ENCODE measurements at regions not wholly inside any gene's neighbourhood (a gene's known extent, or its start where the extent isn't known, plus 50 kb on each side); places are given as distances from the start of the nearest gene placed in this dataset.

GRCh38 chr9:38284588-38285051 lies 107.9 kb upstream of the ALDH1B1 start:
- DNase-seq = no peak

DNA sequence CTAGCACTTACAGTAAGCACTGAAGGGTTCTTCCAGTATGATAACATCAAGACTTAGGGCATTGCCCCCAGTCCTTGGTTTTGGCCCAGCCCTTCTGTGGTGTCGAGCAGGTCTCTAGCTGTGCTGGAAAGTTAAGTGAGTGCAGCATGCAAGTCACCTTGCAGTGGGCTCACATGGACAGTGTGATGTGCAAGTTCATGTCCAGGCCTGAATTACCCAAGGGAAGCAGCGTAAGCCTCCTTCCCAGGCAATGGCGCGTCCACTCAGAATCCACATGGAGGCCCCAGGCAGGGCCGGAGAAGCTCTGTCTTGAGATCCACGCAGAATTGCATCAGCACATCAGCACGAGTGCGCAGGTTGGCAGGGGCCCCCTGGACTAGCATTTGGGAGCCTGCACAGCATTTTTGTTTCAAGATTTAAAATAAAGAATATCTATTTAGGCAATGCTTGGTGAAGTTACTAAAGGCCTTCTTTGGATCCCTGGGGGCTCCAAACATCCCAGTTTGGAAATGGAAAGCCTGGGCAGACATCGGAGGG lies 108.4 kb upstream of the ALDH1B1 start:
- no peak for DNase-seq

DNA sequence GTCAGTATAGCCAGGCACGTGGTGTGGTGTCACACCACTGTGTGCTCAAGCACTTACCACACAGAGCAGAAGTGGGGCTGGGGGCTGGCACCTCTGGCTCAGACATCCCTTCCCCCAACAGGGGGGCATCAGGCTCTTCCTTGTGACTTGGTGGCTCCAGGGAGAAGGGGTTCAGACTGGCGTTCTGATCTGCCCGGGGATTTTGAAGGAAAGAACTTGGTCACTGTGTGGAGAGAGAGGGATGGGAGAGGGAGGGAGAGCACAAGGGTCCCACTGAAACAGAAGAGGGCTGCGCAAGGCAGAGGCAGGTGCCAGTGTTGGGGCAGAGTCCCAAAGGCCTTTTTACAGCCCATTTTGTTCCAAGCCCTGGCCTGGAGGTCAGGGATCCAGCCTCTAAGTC lies 109.7 kb upstream of the ALDH1B1 start:
- DNase-seq = no peak

GRCh38 chr9:38281917-38282316 lies 110.6 kb upstream of the ALDH1B1 start:
- DNase-seq = no peak

DNA sequence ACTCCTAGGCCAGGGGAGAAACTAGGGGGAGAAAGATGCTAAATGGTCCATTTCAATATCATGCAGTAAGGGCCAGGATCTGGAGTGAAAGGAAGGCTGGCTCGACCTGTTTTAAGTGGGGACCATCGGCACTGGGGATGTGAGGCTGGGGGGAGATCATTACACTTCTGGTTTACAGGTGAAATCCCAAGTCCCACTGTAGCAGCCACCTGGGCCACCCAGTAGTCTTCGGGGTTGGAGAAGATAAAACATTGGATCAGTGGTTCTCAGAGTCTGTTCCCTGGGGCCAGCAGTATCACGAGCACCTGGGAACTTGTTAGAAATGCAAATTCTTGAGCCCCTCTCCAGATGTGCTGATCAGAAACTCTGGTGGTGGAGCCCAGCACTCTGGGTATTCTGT lies 111.3 kb upstream of the ALDH1B1 start:
- no peak for DNase-seq

DNA sequence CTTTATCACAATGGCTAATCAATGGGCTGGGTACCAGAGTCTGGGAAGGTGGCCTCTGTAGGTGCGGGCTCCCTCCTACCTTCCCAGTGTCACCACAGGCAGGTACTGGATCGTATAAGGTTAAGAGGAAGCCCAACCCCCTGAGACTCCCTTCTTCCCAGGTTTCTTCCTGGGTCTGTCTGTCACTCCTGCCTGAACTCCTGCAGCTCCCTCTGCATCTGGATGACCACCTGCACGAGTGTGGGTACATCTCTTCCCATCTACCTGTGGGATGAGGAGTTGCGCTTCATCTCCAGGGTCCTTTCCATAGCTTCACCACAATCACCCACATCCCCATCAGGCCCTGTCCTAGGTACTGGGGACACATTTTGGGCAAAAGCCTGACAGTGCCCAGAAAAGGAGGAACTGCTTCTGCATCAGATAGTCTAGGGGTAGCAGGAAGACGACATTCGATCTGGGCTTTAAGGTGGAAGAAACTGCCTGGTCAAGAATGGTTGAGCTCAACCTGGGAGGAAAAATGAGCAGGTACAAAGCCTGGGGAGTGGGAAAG lies 112.2 kb upstream of the ALDH1B1 start:
- DNase-seq = no peak

- DNase-seq = no peak
Observed at GRCh38 chr9:38278931-38279679, 113.4 kb upstream of the ALDH1B1 start.

- no peak for DNase-seq
Observed at GRCh38 chr9:38278457-38278856, 114.0 kb upstream of the ALDH1B1 start.

DNA sequence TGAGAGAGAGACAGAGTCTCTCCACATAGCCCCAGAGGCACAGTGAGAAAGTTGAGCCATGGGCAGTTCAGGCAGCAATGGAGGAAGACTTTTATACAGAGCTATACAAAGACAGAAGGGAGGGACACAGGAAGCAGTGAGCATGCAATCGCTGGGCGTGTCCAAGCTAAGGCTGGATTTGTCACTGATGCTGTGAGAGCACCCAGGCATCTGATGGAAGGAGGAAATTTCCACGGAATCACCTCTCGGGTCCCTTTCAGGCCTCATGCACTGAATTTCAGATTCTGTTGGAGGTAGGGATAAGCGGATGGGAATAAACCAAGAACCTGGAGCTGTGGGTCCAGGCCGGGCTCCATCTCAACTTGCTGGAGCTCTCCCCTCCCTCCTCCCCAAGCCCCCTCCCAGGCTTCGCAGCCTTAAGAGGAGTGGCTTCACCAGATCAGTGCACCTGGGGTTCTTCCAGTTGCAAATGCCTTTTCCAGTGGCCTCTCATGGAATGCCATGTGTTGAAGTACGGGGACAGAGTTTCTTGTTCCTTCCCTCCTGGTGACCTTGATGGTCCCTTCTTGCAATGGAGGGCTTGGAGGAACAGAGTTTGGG lies 114.8 kb upstream of the ALDH1B1 start:
- no peak for DNase-seq

DNA sequence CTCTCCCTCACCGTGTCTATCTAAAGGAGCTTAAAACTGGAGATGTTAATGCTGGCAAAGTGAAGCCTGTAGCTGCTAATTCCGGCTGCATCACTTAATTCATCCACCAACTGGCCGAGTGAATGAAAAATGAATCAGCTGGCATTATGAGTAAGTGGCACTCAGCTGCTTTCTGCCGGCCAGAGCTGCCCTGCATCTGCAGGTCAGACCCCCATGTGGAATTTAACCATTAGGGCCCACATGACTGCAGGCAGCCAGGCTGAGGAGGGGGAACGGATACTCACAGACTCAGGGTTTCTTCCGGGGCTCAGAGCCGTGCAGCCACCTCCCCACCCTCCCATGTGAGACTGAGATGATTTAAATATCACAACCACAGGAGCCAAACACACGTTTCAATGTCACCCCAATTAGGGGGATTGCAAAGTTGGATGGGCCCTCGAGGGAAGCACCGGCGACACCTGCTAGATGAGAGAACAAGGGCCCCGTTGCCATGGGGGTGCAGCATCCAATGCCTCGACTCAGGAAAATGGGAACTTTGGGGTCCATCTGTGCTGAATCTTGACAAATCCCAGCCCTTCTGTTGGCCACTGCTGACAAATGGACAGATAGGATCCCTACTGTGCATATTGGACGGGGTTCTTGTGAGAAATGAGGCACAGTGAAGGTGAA lies 115.6 kb upstream of the ALDH1B1 start:
- DNase-seq = no peak

DNA sequence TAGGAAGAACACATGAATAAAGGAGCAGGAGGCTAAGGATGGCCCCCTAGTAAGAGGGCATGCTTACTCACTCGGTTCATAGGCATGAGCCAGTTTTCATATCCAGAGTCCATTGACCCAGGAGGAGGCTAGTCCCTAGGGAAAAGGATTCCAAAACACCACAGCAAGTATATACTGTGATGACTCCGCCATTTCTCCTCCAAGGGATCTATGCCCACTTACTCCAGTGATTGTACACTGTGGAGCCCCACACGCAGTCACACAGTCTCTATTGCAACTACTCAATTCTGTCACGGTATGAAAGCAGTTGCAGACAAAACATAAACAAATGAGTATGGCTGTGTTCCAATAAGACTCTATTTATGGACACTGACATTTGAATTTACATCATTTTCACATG lies 117.7 kb upstream of the ALDH1B1 start:
- no peak for DNase-seq

GRCh38 chr9:38272710-38273109 lies 119.8 kb upstream of the ALDH1B1 start:
- no peak for DNase-seq

GRCh38 chr9:38271666-38272241 lies 120.7 kb upstream of the ALDH1B1 start:
- no peak for DNase-seq

GRCh38 chr9:38269775-38270174 lies 122.7 kb upstream of the ALDH1B1 start:
- no peak for DNase-seq

DNA sequence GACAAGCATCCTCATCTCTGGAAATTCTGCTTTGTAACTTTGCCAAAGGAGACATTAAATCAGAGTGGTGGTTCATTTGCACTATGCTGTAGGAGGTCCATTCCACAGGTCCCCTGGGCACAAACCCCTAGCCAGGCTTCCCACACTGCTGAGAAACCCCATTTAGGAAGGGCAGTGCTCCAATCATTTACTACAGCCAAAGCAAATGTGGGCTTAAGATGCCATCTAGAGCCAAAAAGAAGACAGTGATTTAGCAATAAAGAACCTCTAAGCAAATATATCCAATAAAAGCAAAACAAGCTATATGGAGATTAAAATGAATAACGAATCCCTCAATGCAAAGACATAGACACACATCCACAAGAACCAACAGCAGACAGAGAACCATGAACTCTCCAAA lies 129.0 kb upstream of the ALDH1B1 start:
- peak; percentile 5 to 19 for DNase-seq

- DNase-seq = no peak
Observed at GRCh38 chr9:38259519-38260218, 132.8 kb upstream of the ALDH1B1 start.

DNA sequence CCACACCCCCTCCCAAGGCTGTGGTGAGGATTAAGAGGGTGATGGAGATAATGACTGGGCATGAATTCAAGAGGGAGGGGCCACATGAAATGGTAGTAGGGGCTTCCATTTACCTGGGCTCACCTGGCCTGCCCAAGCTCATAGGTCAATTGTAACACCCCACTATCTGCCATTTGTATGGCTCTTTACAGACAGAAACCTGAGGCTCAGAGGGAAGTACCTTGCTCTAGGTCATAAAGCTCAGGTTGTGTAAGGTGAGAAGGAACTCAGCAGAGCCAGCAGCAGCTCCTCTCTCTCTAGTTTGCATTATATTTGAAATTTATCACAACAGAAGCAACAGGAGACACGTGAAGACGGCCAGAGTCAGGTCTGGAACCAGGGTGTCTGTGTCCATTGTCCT lies 133.4 kb upstream of the ALDH1B1 start:
- DNase-seq = no peak

DNA sequence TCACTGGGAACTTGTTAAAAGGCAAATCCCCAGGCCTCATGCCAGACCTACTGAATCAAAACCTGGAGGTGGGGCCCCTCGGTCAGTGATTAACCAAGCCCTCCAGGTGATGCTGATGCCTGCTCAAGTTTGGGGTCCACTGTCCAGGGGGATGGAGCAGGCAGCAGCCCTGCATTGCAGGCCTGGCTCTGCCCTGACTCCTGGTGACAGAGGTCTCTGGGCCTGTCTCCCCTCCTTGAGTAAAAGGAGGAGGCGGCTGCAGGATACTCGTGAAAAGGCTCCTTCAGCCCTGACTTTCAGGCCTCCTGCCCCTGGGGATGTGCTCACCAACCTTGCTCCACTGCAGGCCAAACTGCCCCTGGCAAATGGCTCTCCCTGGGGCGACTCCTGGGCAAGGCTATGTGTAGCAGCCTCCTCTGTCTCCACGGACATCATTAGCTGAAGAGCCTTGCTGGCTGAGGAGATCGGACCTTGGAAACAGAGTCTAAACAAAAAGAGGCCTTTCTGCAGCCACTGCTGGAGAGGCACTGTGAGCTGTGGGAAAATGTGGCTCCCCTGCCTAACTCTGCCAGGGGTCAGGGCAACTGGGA lies 134.8 kb upstream of the ALDH1B1 start:
- no peak for DNase-seq

DNA sequence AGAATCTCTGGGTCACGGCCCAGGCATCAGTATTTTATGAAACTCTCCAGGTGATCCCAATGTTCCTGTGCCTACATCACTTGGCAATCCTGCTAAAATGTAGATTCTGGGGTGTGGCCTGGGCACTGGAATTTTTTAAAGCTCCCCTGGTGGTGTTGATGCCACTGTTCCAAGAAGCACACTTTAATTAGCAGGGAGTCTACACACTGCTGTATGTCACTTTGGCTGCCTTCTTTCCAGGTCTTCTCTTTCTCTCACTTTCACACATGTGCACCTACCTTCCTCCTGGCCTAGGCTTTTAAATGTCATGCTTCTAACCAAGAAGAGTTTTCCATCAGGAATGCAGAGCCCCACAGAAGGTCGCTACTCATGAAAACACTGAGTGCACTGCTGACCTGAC lies 136.0 kb upstream of the ALDH1B1 start:
- no peak for DNase-seq

- DNase-seq = no peak
Observed at GRCh38 chr9:38255599-38255998, 136.9 kb upstream of the ALDH1B1 start.

- no peak for DNase-seq
Observed at GRCh38 chr9:38254756-38255155, 137.7 kb upstream of the ALDH1B1 start.

DNA sequence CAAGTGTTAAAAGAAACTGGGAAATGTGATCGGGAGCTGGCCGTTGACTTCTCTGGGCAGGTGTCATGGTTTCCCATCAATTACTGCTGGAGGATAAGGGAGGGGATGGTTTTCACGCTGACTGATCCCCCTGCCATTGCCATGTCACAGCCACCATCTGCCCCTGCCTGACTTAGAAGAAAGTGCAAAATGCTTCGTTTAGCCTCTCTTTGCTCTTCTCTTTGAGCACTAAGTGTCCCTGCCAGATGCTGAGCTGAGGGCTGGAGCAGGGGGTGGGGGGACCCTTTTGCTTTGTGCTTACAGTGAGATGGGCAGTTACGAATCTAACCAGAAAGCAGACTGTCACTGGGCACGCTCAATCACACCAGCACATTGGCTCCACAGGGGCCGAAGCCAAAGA lies 138.4 kb upstream of the ALDH1B1 start:
- no peak for DNase-seq
